Neural crest cell (in vitro differentiated cells): ENCODE measurements at regions not wholly inside any gene's neighbourhood (a gene's known extent, or its start where the extent isn't known, plus 50 kb on each side); places are given as distances from the start of the nearest gene placed in this dataset.

Experiments used
- DNase-seq: peaks from one replicate; pipeline ENCODE4 v3.0.0; 2021; ENCODE audit warnings: low read depth, mixed read lengths, low spot score
- H3K27ac Mint-ChIP-seq: one replicate; pipeline ENCODE4 v1.8.0; 2021; ENCODE audit warnings: mild to moderate bottlenecking, mixed read lengths; ENCODE audit not compliant: unreplicated experiment
- H3K27me3 Mint-ChIP-seq: 2 replicates; pipeline ENCODE4 v1.8.0; 2021; ENCODE audit warnings: low read depth, mild to moderate bottlenecking, mixed read lengths
- H3K36me3 Mint-ChIP-seq: 2 replicates; pipeline ENCODE4 v1.8.0; 2021; ENCODE audit warnings: low read depth, mild to moderate bottlenecking, mixed read lengths
- H3K4me1 Mint-ChIP-seq: 2 replicates; pipeline ENCODE4 v1.8.0; 2021; ENCODE audit warnings: mixed read lengths
- H3K4me3 Mint-ChIP-seq: one replicate; pipeline ENCODE4 v1.8.0; 2021; ENCODE audit warnings: mild to moderate bottlenecking, mixed read lengths
- H3K9me3 Mint-ChIP-seq: 2 replicates; pipeline ENCODE4 v1.8.0; 2021; ENCODE audit warnings: mixed read lengths
- TF ChIP-seq, protein P1 (sequence below): fragments of 200-600 bp; sonication (generic); conservative IDR thresholded peaks from 2 replicates; pipeline ENCODE4 v1.5.0; 2021; ENCODE audit warnings: antibody characterized with exemption, mild to moderate bottlenecking

DNA sequence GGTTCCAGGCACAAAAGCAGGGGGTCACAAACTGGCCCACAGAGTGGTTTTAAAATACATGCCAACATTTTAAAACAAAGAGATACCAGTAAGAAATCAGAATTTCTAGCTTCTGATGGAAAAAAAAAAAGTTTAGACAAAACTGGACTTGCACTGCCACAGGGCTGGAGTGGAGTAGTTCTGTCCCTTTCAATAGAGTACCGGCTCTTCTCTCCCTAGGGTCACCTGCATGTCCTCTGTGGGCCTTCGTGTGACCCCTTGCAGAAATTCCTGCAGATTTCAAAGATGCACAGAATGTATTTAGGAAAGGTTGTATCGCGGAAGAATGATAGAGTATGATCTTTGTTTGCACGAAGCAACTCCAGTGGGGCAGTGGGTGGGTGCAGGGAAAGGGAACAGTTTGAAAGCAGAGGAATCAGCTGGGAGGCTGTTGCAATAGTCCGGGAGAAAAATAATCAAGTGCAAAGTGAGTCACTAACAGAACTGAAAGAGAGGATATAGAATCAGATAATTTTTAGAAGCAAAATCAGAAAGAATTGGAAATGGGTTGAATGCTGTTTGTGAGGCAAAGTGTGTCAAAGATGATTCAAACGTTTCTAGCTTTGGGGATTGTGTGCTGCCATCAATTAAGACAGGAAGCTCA, 97.3 kb upstream of the STXBP5 start:
- Mint-ChIP-seq H3K27me3 (no peaks in the 10 kb centered on the region), H3K4me1 (peaks cover 7% of the 10 kb centered on the region), H3K36me3 (no peaks in the 10 kb centered on the region), H3K9me3 (no peaks in the 10 kb centered on the region), H3K4me3 (no peak overlapping the region), H3K27ac (no peak overlapping the region)
- no peak for DNase-seq
- TF ChIP-seq, protein P1, sequence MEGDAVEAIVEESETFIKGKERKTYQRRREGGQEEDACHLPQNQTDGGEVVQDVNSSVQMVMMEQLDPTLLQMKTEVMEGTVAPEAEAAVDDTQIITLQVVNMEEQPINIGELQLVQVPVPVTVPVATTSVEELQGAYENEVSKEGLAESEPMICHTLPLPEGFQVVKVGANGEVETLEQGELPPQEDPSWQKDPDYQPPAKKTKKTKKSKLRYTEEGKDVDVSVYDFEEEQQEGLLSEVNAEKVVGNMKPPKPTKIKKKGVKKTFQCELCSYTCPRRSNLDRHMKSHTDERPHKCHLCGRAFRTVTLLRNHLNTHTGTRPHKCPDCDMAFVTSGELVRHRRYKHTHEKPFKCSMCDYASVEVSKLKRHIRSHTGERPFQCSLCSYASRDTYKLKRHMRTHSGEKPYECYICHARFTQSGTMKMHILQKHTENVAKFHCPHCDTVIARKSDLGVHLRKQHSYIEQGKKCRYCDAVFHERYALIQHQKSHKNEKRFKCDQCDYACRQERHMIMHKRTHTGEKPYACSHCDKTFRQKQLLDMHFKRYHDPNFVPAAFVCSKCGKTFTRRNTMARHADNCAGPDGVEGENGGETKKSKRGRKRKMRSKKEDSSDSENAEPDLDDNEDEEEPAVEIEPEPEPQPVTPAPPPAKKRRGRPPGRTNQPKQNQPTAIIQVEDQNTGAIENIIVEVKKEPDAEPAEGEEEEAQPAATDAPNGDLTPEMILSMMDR = no peak

DNA sequence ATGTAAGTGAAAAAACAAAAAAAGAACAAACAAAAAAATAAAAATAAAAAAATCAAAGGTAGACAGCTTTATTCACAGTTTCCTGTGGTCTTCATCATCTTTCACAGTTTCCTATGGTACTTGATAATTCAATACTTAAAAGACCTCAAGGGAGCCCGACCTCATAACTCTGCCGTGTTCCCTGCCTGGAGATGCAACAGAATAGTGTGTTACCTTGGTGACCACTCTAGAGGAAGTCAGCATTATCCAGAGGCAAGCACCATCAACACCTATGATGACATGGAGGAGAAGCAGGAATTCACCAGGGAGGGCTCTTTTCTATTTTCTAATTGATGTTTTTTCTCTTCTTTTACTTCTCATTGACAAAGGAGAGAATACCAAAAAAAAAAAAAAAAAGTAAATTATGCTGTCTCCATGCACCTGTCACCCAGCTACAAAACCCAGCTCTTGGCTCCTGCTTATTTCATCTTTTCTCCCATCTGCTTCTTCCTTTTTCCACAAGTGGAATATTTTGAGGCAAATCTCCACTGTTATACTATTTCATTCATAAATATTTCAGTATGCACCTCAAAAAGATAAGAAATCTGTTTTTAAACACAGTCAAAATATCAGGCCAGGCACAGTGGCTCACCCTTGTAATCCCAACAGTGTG, 95.8 kb upstream of the STXBP5 start:
- TF ChIP-seq, protein P1 = no peak
- no peak overlapping the region for H3K4me3 Mint-ChIP-seq
- DNase-seq = no peak
- H3K27me3 Mint-ChIP-seq = no peaks in the 10 kb centered on the region
- H3K9me3 Mint-ChIP-seq = no peaks in the 10 kb centered on the region
- H3K27ac Mint-ChIP-seq = no peak overlapping the region
- no peaks in the 10 kb centered on the region for H3K36me3 Mint-ChIP-seq
- H3K4me1 Mint-ChIP-seq = peaks cover 7% of the 10 kb centered on the region

DNA sequence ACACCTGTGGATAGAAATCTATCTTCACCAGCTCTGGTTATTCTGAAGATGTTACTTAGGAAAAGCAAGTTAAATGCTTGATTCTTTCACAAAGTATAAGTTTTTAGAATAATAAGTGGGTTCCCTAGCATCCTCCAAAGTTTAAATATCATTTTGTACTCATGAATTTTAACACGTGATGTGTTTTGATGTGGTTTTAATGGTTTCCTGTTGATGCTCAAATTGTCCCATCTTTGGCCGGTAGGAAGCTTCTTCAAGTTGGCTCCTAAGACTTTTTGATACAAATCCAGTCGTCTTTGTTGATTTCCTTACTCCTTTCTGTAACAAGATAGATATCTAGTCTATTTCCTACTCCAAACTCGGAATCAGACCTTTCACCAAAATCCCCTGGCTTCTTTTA, 94.5 kb upstream of the STXBP5 start:
- DNase-seq = no peak
- no peaks in the 10 kb centered on the region for H3K9me3 Mint-ChIP-seq
- H3K4me1 Mint-ChIP-seq = peaks cover 7% of the 10 kb centered on the region
- TF ChIP-seq, protein P1 = no peak
- no peak overlapping the region for H3K27ac Mint-ChIP-seq
- no peaks in the 10 kb centered on the region for H3K27me3 Mint-ChIP-seq
- H3K36me3 Mint-ChIP-seq = no peaks in the 10 kb centered on the region
- H3K4me3 Mint-ChIP-seq = no peak overlapping the region

DNA sequence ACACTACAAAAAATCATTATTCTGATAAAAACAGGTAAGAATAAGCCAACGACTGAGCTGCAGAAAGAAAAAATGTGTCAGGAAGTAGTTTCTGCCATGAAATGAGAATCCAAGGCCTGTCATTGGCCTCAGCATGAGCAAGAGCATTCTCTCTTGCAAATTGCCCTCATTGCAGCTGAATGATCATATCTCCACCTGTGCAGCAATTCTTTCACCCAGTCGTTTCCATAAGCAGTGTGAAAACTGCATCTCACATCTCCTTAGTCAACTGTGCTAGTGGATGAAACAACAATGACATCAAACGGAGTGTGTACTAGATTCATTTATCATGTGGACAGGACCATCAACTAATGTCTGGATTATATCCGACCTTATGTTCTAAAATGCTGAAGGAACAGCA, 88.2 kb upstream of the STXBP5 start:
- Mint-ChIP-seq H3K4me1 (no peaks in the 10 kb centered on the region), H3K36me3 (no peaks in the 10 kb centered on the region), H3K27me3 (no peaks in the 10 kb centered on the region), H3K9me3 (peaks cover 2% of the 10 kb centered on the region), H3K4me3 (no peak overlapping the region), H3K27ac (no peak overlapping the region)
- TF ChIP-seq, protein P1 = no peak
- DNase-seq = no peak

DNA sequence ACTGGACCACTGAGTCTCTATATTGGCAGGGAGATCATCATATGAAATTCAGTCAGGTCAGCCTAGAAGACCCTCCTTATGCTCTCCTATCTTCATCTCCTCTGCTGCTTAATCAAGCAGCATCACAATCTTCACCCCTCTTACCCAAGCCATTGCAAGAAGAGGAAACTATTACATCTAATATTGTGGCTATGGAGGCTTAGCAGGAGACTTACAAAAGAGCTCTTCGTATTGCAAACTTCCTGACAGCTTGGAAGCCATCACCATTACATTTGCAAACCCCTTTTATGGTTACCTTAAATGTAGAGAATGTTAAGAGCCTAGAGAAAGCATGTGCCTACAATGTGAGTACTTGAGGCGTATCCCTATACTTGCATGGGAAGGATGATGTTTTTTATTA, 87.2 kb upstream of the STXBP5 start:
- H3K36me3 Mint-ChIP-seq = no peaks in the 10 kb centered on the region
- peaks cover 2% of the 10 kb centered on the region for H3K9me3 Mint-ChIP-seq
- no peak overlapping the region for H3K27ac Mint-ChIP-seq
- TF ChIP-seq, protein P1 = no peak
- no peaks in the 10 kb centered on the region for H3K27me3 Mint-ChIP-seq
- no peak for DNase-seq
- no peaks in the 10 kb centered on the region for H3K4me1 Mint-ChIP-seq
- H3K4me3 Mint-ChIP-seq = no peak overlapping the region
